ENCODE measurements at regions not wholly inside any gene's neighbourhood (a gene's known extent, or its start where the extent isn't known, plus 50 kb on each side); places are given as distances from the start of the nearest gene placed in this dataset.

- no peaks in the 10 kb centered on the region for H3K9me3 ChIP-seq (ENCODE audit: control insufficient read depth, low read length)
- H3K4me1 ChIP-seq (ENCODE audit: control insufficient read depth, insufficient read depth, low read length), result no peaks in the 10 kb centered on the region
- no peaks in the 10 kb centered on the region for H3K27me3 ChIP-seq (ENCODE audit: control insufficient read depth, insufficient read depth, low read length, poor library complexity, severe bottlenecking)
- Mint-ChIP-seq H3K9me3 (no peaks in the 10 kb centered on the region), H3K4me3 (no peak overlapping the region), H3K27me3 (ENCODE audit: insufficient read depth) (peaks cover 13% of the 10 kb centered on the region), H3K36me3 (ENCODE audit: low read depth) (no peaks in the 10 kb centered on the region), H3K27ac (no peak overlapping the region), H3K4me1 (peaks cover 7% of the 10 kb centered on the region)
- 74 to 79% methylated on average over 3 to 4 of the region's 4 CpGs for WGBS, 2 experiments (ENCODE audit: insufficient coverage in 1 of 2, insufficient read length in 1 of 2)
- no peak overlapping the region for H3K27ac ChIP-seq (ENCODE audit: low read depth, low read length)
- no peak overlapping the region for H3K9ac ChIP-seq (ENCODE audit: extremely low read depth, low read length, poor library complexity, severe bottlenecking)
- H3K4me3 ChIP-seq (ENCODE audit: low read length), result no peak overlapping the region
- TF ChIP-seq CTCF (conservative IDR thresholded peaks at IDR 0.05), result no peak
- no peaks in the 10 kb centered on the region for H3K36me3 ChIP-seq (ENCODE audit: control insufficient read depth, insufficient read depth, low read length)
- no peak for DNase-seq
Observed at GRCh38 chr5:36496471-36496870, 109.9 kb upstream of the SLC1A3 start.

- Mint-ChIP-seq H3K36me3 (ENCODE audit: low read depth) (no peaks in the 10 kb centered on the region), H3K27me3 (ENCODE audit: insufficient read depth) (peaks cover 5% of the 10 kb centered on the region), H3K4me1 (peaks cover 5% of the 10 kb centered on the region), H3K9me3 (no peaks in the 10 kb centered on the region), H3K4me3 (no peak overlapping the region), H3K27ac (no peak overlapping the region)
- Histone ChIP-seq H3K27ac (ENCODE audit: low read depth, low read length) (no peak overlapping the region), H3K4me1 (ENCODE audit: control insufficient read depth, insufficient read depth, low read length) (no peaks in the 10 kb centered on the region), H3K4me3 (ENCODE audit: low read length) (no peak overlapping the region), H3K36me3 (ENCODE audit: control insufficient read depth, insufficient read depth, low read length) (no peaks in the 10 kb centered on the region), H3K27me3 (ENCODE audit: control insufficient read depth, insufficient read depth, low read length, poor library complexity, severe bottlenecking) (no peaks in the 10 kb centered on the region), H3K9ac (ENCODE audit: extremely low read depth, low read length, poor library complexity, severe bottlenecking) (no peak overlapping the region), H3K9me3 (ENCODE audit: control insufficient read depth, low read length) (no peaks in the 10 kb centered on the region)
- no peak for TF ChIP-seq CTCF (conservative IDR thresholded peaks at IDR 0.05)
- WGBS, 2 experiments (ENCODE audit: insufficient coverage in 1 of 2, insufficient read length in 1 of 2), result 69 to 74% methylated on average over 6 of the region's 6 CpGs
- DNase-seq, result no peak
Observed at GRCh38 chr5:36502608-36503007, 103.8 kb upstream of the SLC1A3 start.

GRCh38 chr5:36505021-36505420, 101.4 kb upstream of the SLC1A3 start:
- peaks cover 3% of the 10 kb centered on the region for H3K9me3 Mint-ChIP-seq
- no peak for TF ChIP-seq CTCF (conservative IDR thresholded peaks at IDR 0.05)
- H3K27me3 Mint-ChIP-seq (ENCODE audit: insufficient read depth), result peaks cover 6% of the 10 kb centered on the region

More at GRCh38 chr5:36505021-36505420, 101.4 kb upstream of the SLC1A3 start:
- H3K27me3 ChIP-seq (ENCODE audit: control insufficient read depth, insufficient read depth, low read length, poor library complexity, severe bottlenecking), result no peaks in the 10 kb centered on the region
- DNase-seq, result no peak
- no peak overlapping the region for H3K4me3 ChIP-seq (ENCODE audit: low read length)
- no peaks in the 10 kb centered on the region for H3K9me3 ChIP-seq (ENCODE audit: control insufficient read depth, low read length)
- H3K36me3 ChIP-seq (ENCODE audit: control insufficient read depth, insufficient read depth, low read length), result no peaks in the 10 kb centered on the region
- H3K9ac ChIP-seq (ENCODE audit: extremely low read depth, low read length, poor library complexity, severe bottlenecking), result no peak overlapping the region
- no peaks in the 10 kb centered on the region for H3K36me3 Mint-ChIP-seq (ENCODE audit: low read depth)
- no peak overlapping the region for H3K27ac ChIP-seq (ENCODE audit: low read depth, low read length)
- H3K4me3 Mint-ChIP-seq, result no peak overlapping the region
- no peaks in the 10 kb centered on the region for H3K4me1 ChIP-seq (ENCODE audit: control insufficient read depth, insufficient read depth, low read length)
- peaks cover 5% of the 10 kb centered on the region for H3K4me1 Mint-ChIP-seq
- H3K27ac Mint-ChIP-seq, result no peak overlapping the region
